ENCODE measurements at regions not wholly inside any gene's neighbourhood (a gene's known extent, or its start where the extent isn't known, plus 50 kb on each side); places are given as distances from the start of the nearest gene placed in this dataset.
A peak's percentile ranks its signal among the peaks of the same experiment; 100 is the strongest.
"Not testable (repeated sequence)": the region's sequence is repeated elsewhere in the genome, so short reads cannot be mapped to it uniquely, and the experiment has no call there.

DNA sequence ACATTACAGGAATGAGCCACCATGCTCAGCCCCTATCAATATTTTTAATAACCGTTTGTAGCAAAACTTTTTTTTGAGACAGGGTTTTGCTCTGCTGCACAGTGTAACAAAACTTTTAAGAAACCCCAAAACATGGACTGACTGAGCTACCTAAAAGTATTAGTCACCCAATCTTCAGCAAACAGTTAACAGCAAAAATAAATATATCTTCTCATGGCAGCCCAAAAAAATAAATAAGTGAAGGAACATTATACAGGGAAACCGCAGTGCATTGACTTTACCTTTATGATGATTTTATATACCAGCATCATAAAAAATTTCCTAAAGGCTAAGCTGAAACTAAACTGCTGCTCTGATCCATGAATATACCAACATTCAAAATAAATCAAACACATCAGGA, 424.6 kb downstream of the METTL4 start:
- DNase-seq (ENCODE audit: low spot score), result no peak
- intact Hi-C loops (cut with DNase I), result no loop called here

GRCh38 chr18:2147476-2148230, 423.7 kb downstream of the METTL4 start:
- peak; percentile 85 for DNase-seq (ENCODE audit: low spot score)
- intact Hi-C loops (cut with DNase I), result no loop called here

DNA sequence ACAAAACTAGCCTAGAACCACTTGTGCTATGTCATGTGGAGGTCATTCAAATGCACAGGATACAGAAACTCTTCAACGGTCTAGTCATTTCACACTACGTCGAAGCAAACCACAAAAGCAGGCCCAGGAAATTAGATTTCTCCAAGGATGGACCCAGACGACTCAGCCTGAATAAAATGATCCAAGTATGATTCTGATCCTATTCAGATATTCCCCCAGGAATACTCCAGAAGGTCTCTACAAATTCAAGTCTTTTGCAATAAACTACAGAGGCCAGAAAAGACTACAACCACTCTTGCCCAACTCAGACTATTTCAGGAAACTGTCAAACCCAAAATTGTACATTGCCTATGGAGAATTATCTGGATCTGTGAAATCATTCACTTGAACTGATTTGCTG, 422.5 kb downstream of the METTL4 start:
- no peak for DNase-seq (ENCODE audit: low spot score)
- intact Hi-C loops (cut with DNase I), result no loop called here

- no peak for DNase-seq (ENCODE audit: low spot score)
- intact Hi-C loops (cut with DNase I), result no loop called here
These were observed 420.7 kb downstream of the METTL4 start for GRCh38 chr18:2150566-2150965.

- no peak for DNase-seq (ENCODE audit: low spot score)
- intact Hi-C loops (cut with DNase I), result no loop called here
These were observed 417.0 kb downstream of the METTL4 start for GRCh38 chr18:2154278-2154677.

DNA sequence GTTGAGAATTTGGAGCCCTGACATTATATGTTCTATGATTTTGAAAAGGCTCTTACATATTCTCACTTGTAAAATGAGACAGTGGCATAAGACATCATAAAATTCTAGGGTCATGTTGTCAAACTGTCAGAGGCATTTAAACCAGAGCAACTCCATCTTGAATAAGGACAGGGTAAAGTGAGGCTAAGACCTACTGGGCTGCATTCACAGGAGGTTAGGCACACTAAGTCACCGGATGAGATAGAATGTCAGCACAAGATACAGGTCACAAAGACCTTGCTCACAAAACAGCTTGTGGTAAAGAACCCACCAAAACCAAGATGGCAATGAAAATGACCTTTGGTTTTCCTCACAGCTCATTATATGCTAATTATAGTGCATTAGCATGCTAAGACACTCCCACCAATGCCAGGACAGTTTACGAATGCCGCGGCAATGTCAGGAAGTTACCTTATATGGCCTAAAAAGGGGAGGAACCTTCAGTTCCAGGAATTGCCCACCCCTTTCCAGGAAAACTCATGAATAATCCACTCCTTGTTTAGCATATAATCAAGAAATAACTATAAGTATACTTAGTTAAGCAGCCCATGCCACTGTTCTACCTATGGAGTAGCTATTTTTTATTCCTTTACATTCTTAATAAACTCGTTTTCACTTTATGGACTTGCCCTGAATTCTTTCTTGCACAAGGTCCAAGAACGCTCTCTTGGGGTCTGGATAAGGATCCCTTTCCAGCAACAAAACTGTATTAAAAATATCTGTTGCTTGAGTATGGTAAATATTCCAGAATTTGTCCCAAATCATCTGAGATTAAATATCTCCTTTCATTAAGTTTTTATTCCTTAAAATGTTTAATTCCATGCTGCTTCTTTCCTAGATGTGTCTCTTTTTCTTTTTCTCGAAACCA, 406.4 kb downstream of the METTL4 start:
- no peak for DNase-seq (ENCODE audit: low spot score)
- intact Hi-C loops (cut with DNase I), result no loop called here

DNA sequence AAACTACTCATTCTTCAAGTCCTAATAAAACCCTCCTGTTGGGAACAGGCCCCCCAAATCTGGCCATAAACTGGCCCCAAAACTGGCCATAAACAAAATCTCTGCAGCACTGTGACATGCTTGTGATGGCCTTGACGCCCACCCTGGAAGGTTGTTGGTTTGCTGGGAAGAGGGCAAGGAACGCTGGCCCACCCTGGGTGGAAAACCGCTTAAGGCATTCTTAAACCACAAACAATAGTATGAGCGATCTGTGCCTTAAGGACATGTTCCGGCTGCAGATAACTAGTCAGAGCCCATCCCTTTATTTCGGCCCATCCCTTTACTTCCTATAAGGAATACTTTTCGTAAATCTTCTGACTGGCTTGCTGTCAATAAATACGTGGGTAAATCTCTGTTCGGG, 404.4 kb downstream of the METTL4 start:
- intact Hi-C loops (cut with DNase I), result not testable (repeated sequence)

DNA sequence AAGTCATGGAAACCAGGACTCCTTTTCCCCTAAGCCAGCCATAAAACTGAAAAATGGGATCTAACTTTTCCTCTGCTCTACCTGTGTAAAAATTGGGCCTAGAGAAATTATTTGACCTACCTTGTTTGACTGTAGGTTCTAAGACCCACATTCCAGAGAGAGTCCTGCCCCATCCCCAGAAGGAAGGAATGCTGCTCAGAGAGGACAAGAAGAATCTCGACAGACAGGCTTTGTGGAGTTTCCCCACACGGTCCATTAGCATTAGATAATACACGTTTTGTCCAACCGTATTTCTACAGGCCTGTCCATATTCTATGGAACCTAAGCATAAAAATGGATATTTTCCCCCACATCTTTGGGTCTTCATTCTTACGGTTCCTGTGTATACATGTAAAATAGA, 403.3 kb downstream of the METTL4 start:
- no peak for DNase-seq (ENCODE audit: low spot score)
- intact Hi-C loops (cut with DNase I), result no loop called here

More for the DNA sequence above, 404.4 kb downstream of the METTL4 start:
- not testable (repeated sequence) for DNase-seq (ENCODE audit: low spot score)

- intact Hi-C loops (cut with DNase I), result no loop called here
- no peak for DNase-seq (ENCODE audit: low spot score)
These were observed 401.6 kb downstream of the METTL4 start for GRCh38 chr18:2169656-2170055.

- intact Hi-C loops (cut with DNase I), result no loop called here
- DNase-seq (ENCODE audit: low spot score), result no peak
These were observed 399.3 kb downstream of the METTL4 start for GRCh38 chr18:2171840-2172625.

GRCh38 chr18:2172881-2173280, 398.4 kb downstream of the METTL4 start:
- DNase-seq (ENCODE audit: low spot score), result no peak
- intact Hi-C loops (cut with DNase I), result no loop called here

DNA sequence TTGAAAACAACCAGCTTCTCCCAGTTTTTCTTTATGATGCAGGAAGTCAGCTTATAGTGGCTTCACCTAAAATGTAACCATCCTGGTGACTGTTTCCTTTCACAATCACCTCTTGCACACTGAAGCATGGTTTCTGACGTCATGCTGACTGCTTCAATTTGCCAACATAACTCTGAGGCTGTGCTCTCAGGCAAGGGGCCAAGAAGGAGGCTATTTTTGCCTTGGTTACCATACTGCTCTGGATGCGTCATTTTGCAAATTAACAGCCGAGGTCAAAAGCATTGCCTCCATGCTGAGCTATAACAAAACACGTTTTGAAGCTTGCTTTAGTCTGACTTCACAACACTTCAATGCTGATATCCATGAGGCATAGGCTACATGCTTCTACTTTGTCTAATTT, 397.8 kb downstream of the METTL4 start:
- DNase-seq (ENCODE audit: low spot score), result no peak
- intact Hi-C loops (cut with DNase I), result no loop called here

DNA sequence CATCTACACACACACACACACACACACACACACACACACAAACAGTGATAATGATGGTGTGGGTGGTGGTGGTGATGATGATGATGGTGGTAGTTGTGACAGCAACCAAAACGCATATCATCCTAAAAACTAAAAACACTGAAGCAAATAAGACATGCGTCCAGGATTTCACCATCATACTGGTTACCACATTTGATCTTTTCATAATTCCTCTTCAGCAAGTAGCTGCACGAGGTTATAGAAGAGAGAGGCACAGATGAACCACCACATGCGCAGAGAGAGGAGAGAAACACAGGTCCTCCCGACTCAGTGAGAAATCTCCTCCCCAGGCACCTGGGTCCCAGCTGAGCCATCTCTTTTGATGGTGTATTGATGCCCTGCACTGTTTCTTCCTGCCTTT, 393.3 kb downstream of the METTL4 start:
- DNase-seq (ENCODE audit: low spot score), result no peak
- intact Hi-C loops (cut with DNase I), result no loop called here

- intact Hi-C loops (cut with DNase I), result no loop called here
- no peak for DNase-seq (ENCODE audit: low spot score)
These were observed 391.7 kb downstream of the METTL4 start for GRCh38 chr18:2179498-2180183.

GRCh38 chr18:2180586-2180985, 390.7 kb downstream of the METTL4 start:
- intact Hi-C loops (cut with DNase I), result no loop called here
- no peak for DNase-seq (ENCODE audit: low spot score)

- no peak for DNase-seq (ENCODE audit: low spot score)
- intact Hi-C loops (cut with DNase I), result no loop called here
These were observed 387.9 kb downstream of the METTL4 start for GRCh38 chr18:2183432-2183831.

- DNase-seq (ENCODE audit: low spot score), result no peak
- intact Hi-C loops (cut with DNase I), result no loop called here
These were observed 384.3 kb downstream of the METTL4 start for GRCh38 chr18:2186967-2187366.

- intact Hi-C loops (cut with DNase I), result no loop called here
- DNase-seq (ENCODE audit: low spot score), result no peak
These were observed 383.0 kb downstream of the METTL4 start for GRCh38 chr18:2188258-2188657.

DNA sequence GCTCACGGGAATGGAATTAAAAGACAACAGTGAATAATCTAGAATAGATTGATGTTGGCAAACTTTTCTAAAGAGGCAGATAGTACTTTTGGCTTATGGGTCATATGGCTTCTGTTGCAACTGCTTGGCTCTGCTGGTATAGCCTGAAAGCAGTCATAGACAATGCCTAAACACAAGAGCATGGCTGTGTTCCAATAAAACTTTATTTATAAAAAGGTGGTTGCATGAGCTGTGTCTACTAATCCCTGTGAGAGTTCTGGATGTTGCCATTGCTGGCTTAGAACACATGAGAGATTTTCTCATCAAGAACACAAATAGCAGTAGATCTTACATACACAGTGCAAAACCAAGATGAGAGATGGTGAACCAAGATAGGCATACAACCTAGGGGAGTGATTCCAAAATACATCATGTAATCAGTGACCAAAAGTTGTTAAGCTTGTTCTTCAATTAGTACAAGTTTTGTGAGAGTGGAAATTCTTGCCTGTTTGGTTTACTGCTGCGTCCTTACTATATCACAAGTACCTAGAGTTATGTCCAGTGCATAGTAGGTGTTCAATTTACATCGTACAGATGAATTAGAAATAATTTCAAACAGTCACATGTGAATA, 380.0 kb downstream of the METTL4 start:
- no peak for DNase-seq (ENCODE audit: low spot score)
- intact Hi-C loops (cut with DNase I), result no loop called here
